Kidney epithelial cell (primary cell): ENCODE measurements at regions not wholly inside any gene's neighbourhood (a gene's known extent, or its start where the extent isn't known, plus 50 kb on each side); places are given as distances from the start of the nearest gene placed in this dataset.

ENCODE experiments used
- DNase-seq: peaks from one replicate; pipeline ENCODE4 v3.0.0-alpha.2; 2010; ENCODE audit warnings: low read depth
- H3K27me3 ChIP-seq: 2 replicates; pipeline ENCODE4 v1.6.0; 2011; ENCODE audit warnings: low read length; ENCODE audit not compliant: control insufficient read depth, insufficient read depth
- H3K36me3 ChIP-seq: 2 replicates; pipeline ENCODE4 v1.5.1; 2011; ENCODE audit warnings: low read length; ENCODE audit not compliant: control insufficient read depth, insufficient read depth
- H3K4me3 ChIP-seq: 2 replicates; pipeline ENCODE4 v1.5.1; 2011; ENCODE audit warnings: low read depth, mild to moderate bottlenecking, control low read depth, low read length
- TF ChIP-seq, protein P1 (sequence below): IDR thresholded peaks from 2 replicates; pipeline ENCODE4 v1.5.1; 2011; ENCODE audit warnings: mild to moderate bottlenecking, moderate library complexity, low read length, control low read depth, inconsistent platforms; ENCODE audit not compliant: insufficient read depth, poor library complexity, severe bottlenecking

DNA sequence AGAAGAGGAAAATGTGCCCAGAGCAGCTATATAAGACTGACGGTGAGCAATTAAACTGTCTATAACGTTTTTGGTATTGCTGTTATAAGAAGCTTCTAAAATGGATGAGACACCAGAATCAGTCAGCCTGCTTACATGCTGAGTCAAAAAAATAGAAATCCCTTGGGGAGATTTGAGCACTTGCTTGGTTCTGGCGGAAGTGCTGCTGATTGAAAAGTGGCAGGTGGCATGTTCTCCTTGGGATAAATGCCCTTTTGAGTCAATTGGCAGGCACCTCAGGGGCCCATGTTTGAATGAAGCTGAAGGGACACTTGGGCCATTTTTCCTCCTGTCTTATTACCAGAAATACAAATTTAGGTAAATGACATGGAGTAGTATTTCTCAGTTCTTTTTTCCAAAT, 148.7 kb downstream of the PTCHD1 start:
- no peaks in the 10 kb centered on the region for H3K36me3 ChIP-seq
- H3K4me3 ChIP-seq = no peak overlapping the region
- DNase-seq = no peak
- no peaks in the 10 kb centered on the region for H3K27me3 ChIP-seq
- TF ChIP-seq, protein P1, sequence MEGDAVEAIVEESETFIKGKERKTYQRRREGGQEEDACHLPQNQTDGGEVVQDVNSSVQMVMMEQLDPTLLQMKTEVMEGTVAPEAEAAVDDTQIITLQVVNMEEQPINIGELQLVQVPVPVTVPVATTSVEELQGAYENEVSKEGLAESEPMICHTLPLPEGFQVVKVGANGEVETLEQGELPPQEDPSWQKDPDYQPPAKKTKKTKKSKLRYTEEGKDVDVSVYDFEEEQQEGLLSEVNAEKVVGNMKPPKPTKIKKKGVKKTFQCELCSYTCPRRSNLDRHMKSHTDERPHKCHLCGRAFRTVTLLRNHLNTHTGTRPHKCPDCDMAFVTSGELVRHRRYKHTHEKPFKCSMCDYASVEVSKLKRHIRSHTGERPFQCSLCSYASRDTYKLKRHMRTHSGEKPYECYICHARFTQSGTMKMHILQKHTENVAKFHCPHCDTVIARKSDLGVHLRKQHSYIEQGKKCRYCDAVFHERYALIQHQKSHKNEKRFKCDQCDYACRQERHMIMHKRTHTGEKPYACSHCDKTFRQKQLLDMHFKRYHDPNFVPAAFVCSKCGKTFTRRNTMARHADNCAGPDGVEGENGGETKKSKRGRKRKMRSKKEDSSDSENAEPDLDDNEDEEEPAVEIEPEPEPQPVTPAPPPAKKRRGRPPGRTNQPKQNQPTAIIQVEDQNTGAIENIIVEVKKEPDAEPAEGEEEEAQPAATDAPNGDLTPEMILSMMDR = no peak

DNA sequence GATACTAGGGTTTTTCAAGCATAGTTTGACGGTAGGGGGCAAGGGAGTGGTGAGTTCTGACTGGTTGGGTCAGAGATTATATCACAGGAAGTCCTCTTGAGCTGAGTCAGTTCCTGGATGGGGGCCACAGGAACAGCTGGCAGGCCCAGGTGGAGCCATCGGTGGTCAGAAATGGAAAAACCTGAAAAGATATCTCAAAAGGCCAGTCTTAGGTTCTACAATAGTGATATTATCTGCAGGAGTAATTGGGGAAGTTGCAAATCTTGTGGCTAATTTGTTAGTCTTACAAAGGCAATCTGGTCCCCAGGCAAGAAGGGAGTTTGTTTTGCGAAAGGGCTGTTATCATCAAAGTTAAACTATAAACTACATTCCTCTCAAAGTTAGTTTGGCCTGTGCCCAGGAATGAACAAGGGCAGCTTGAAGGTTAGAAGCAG, 159.3 kb downstream of the PTCHD1 start:
- TF ChIP-seq, protein P1 = no peak
- no peak overlapping the region for H3K4me3 ChIP-seq
- H3K36me3 ChIP-seq = no peaks in the 10 kb centered on the region
- H3K27me3 ChIP-seq = no peaks in the 10 kb centered on the region
- DNase-seq = no peak

DNA sequence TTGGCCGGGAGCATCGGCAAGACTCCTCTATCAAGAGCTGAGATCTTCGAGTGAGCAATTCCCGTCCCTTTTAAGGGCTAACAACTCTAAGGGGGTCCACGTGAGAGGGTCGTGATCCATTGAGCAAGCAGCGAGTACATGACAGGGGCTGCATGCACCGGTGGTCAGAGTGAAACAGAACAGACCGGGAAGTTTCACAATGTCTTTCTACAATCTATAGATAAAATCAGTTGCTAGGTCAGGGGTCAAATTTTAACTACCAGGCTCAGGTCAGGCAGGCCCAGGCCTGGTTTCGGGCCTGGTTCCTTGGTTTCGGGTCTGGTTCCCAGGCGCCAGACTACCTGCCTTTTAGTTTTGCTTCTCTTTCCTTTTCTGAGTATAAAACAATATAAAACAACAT, 160.1 kb downstream of the PTCHD1 start:
- TF ChIP-seq, protein P1 = no peak
- Histone ChIP-seq H3K27me3 (no peaks in the 10 kb centered on the region), H3K4me3 (no peak overlapping the region), H3K36me3 (no peaks in the 10 kb centered on the region)
- DNase-seq = no peak

DNA sequence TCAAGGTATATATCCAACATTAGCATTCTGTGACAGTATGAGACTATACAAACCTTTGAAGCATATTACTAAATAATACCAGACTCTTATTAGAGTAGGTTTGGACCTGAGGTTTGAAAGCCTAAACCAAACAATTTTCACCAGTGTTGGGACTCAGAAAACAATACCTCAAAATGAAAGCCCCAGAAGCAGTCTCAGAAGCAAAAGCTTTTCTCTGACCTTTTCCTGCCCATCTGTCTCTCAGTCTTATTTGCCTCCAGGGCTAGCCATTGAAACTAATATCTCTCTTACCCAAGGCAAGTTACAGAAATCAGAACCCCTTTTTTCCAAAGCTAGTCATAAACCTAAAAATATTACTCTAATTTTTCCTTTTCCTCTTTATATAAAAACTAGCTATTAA, 163.3 kb downstream of the PTCHD1 start:
- no peak for DNase-seq

DNA sequence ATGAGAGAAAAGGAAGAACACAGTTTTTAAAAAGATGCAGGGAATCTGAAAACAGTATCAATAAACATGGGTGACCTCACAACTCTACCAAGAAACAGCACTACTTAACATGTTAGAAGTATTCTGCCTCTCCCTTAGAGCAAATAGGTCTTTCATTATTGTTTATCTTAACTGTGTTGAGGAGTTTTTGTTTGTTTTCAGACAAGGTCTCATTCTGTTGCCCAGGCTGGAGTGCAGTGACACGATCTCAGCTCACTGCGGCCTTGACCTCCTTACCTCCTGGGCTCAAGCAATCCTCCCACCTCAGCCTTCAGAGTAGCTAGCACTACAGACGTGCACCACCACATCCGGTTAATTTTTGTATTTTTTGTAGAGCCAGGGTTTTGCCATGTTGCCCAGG, 165.3 kb upstream of the PRDX4 start:
- Histone ChIP-seq H3K27me3 (no peaks in the 10 kb centered on the region), H3K36me3 (no peaks in the 10 kb centered on the region), H3K4me3 (no peak overlapping the region)
- TF ChIP-seq, protein P1 = no peak
- DNase-seq = no peak

More for the DNA sequence above, 163.3 kb downstream of the PTCHD1 start:
- H3K4me3 ChIP-seq = no peak overlapping the region
- H3K36me3 ChIP-seq = no peaks in the 10 kb centered on the region
- no peaks in the 10 kb centered on the region for H3K27me3 ChIP-seq
- TF ChIP-seq, protein P1 = no peak

DNA sequence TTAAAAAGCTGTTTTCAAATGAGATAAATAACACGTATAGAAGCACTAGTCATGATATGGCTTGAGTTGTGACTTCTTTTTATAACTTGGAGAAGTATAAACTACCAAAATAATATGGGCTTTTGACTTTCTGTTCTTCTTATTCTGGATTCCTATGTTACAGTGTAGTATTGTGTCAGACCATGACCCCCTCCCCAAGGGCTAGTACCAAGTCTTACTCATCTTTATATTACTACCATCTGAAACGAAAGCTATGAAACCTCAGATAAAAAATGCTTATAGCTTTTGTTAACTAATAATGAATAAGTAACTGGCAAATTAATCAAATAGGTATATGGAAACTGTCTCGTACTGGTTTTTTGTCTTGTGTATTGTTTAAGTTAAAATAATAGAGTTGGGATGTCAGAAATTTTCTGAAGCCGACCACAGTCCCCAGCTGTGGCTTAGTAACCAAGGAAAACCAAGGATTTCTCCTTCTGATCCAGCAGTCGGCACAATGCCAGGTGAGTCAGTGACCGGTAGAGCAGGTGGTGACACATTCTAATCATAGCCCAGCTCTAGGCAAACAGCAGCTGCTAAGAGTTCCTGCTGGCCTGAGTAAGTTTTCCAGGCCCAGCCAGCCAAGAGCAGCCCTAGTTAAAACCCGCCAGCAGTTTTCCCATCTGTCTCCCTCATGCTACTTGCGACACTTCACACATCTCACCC, 163.3 kb upstream of the PRDX4 start:
- peak; percentile 83 for DNase-seq
- no peaks in the 10 kb centered on the region for H3K27me3 ChIP-seq
- TF ChIP-seq, protein P1 = no peak
- no peak overlapping the region for H3K4me3 ChIP-seq
- no peaks in the 10 kb centered on the region for H3K36me3 ChIP-seq
